Liver (tissue), 8 donors: ENCODE measurements at regions not wholly inside any gene's neighbourhood (a gene's known extent, or its start where the extent isn't known, plus 50 kb on each side); places are given as distances from the start of the nearest gene placed in this dataset.

Source experiments
- DNase-seq: peaks from one replicate; pipeline ENCODE4 v3.0.0-alpha.2; 2017; ENCODE audit warnings: low spot score
- H3K27ac ChIP-seq, 2 donors: one replicate each; pipeline ENCODE4 v1.7.0; 2013; ENCODE audit warnings: inconsistent platforms in 2 of 2, low read length in 2 of 2, control low read depth in 1 of 2, low read depth in 1 of 2, mild to moderate bottlenecking in 1 of 2
- H3K27me3 ChIP-seq, 4 donors: one replicate each; pipeline versions ENCODE4 v1.6.1 to v1.7.0; 2013; ENCODE audit warnings: low read length in 3 of 4, inconsistent platforms in 1 of 4, mild to moderate bottlenecking in 1 of 4, moderate library complexity in 1 of 4; ENCODE audit not compliant: control insufficient read depth in 4 of 4, insufficient read depth in 4 of 4
- H3K36me3 ChIP-seq, 4 donors: one replicate each; pipeline versions ENCODE4 v1.6.1 to v1.7.0; 2013; ENCODE audit warnings: low read length in 3 of 4, mild to moderate bottlenecking in 3 of 4, low read depth in 1 of 4, moderate library complexity in 1 of 4; ENCODE audit not compliant: control insufficient read depth in 4 of 4, insufficient read depth in 3 of 4
- H3K4me1 ChIP-seq, 4 donors: one replicate each; pipeline versions ENCODE4 v1.6.1 to v1.7.0; 2013; ENCODE audit warnings: low read length in 3 of 4, mild to moderate bottlenecking in 3 of 4, moderate library complexity in 1 of 4; ENCODE audit not compliant: control insufficient read depth in 4 of 4, insufficient read depth in 4 of 4
- H3K4me3 ChIP-seq, 3 donors: one replicate each; pipeline versions ENCODE4 v1.6.1 to v1.7.0; 2013; ENCODE audit warnings: low read length in 3 of 3, control low read depth in 1 of 3, low read depth in 1 of 3, mild to moderate bottlenecking in 1 of 3
- H3K9ac ChIP-seq, 2 donors: one replicate each; pipeline ENCODE4 v1.7.0; 2013; ENCODE audit warnings: low read length in 2 of 2, mild to moderate bottlenecking in 2 of 2, moderate library complexity in 2 of 2, control low read depth in 1 of 2, low read depth in 1 of 2
- H3K9me3 ChIP-seq, 4 donors: one replicate each; pipeline versions ENCODE4 v1.6.1 to v1.7.0; 2013; ENCODE audit warnings: low read length in 3 of 4; ENCODE audit not compliant: control insufficient read depth in 4 of 4
- ATF3 ChIP-seq: IDR thresholded peaks from 2 replicates; pipeline ENCODE4 v1.6.1; 2016; ENCODE audit warnings: antibody characterized with exemption
- CTCF ChIP-seq: fragments of 150-350 bp; IDR thresholded peaks from 2 replicates; pipeline ENCODE4 v1.5.1; 2017; ENCODE audit warnings: improper control_type of control experiment, low read depth, low read length; ENCODE audit not compliant: missing input control
- EGR1 ChIP-seq, 2 donors: IDR thresholded peaks; 2 replicates each; pipeline ENCODE4 v1.6.1; 2016 to 2018; ENCODE audit warnings: antibody characterized with exemption in 2 of 2, low read depth in 2 of 2
- FOXA1 ChIP-seq: IDR thresholded peaks from 2 replicates; pipeline ENCODE4 v1.6.1; 2016; ENCODE audit warnings: antibody characterized with exemption
- FOXA2 ChIP-seq: IDR thresholded peaks from 2 replicates; pipeline ENCODE4 v1.6.1; 2016; ENCODE audit warnings: antibody characterized with exemption
- HNF4G ChIP-seq: IDR thresholded peaks from 2 replicates; pipeline ENCODE4 v1.6.1; 2016; ENCODE audit warnings: antibody characterized with exemption
- JUND ChIP-seq, 2 donors: IDR thresholded peaks; 2 replicates each; pipeline ENCODE4 v1.6.1; 2016; ENCODE audit warnings: antibody characterized with exemption in 2 of 2
- MAX ChIP-seq: IDR thresholded peaks from 2 replicates; pipeline ENCODE4 v1.6.1; 2016; ENCODE audit warnings: antibody characterized with exemption
- RAD21 ChIP-seq, 2 donors: IDR thresholded peaks; 2 replicates each; pipeline ENCODE4 v1.6.1; 2016; ENCODE audit warnings: antibody characterized with exemption in 2 of 2, mild to moderate bottlenecking in 2 of 2
- RXRA ChIP-seq, 2 donors: IDR thresholded peaks; 2 replicates each; pipeline ENCODE4 v1.6.1; 2017 to 2018; ENCODE audit warnings: antibody characterized with exemption in 2 of 2, mild to moderate bottlenecking in 1 of 2
- TAF1 ChIP-seq: conservative IDR thresholded peaks from 2 replicates; pipeline ENCODE4 v1.6.1; 2016; ENCODE audit warnings: antibody characterized with exemption, mild to moderate bottlenecking
- YY1 ChIP-seq: IDR thresholded peaks from 2 replicates; pipeline ENCODE4 v1.6.1; 2016; ENCODE audit warnings: antibody characterized with exemption, mild to moderate bottlenecking
- ZBTB33 ChIP-seq: IDR thresholded peaks from 2 replicates; pipeline ENCODE4 v1.6.1; 2016; ENCODE audit warnings: antibody characterized with exemption
- WGBS: extraction: QIAGEN DNeasy Blood & Tissue Kit; methylation state at CpG from one replicate; pipeline ENCODE4 v1.1.7; 2013; 5-methylcytosine and 5-hydroxymethylcytosine counted together
- donor health status: healthy.
- donor health status: healthy.
- donor health status: healthy.
- donor health status: healthy.
- donor health status: healthy.

GRCh38 chr5:43774881-43775399 lies 172.0 kb downstream of the NNT start:
- no peak overlapping the region for H3K9ac ChIP-seq
- H3K4me3 ChIP-seq, result no peak overlapping the region
- no peak for DNase-seq
- no peaks in the 10 kb centered on the region for H3K27me3 ChIP-seq
- TF ChIP-seq FOXA1, result no peak
- TF ChIP-seq FOXA2, result no peak
- no peak for TF ChIP-seq CTCF
- no peak for TF ChIP-seq JUND (IDR thresholded peaks at IDR 0.05)
- no peak for TF ChIP-seq RAD21 (IDR thresholded peaks at IDR 0.05)
- no peak for TF ChIP-seq EGR1 (IDR thresholded peaks at IDR 0.05; ENCODE audit: low read depth in 2 of 2)
- no peak for TF ChIP-seq TAF1
- TF ChIP-seq HNF4G, result no peak
- TF ChIP-seq ATF3, result no peak
- 94% methylated on average over 1 of the region's 1 CpG for WGBS
- H3K36me3 ChIP-seq, result no peaks in the 10 kb centered on the region
- H3K9me3 ChIP-seq, result no peaks in the 10 kb centered on the region
- no peaks in the 10 kb centered on the region for H3K4me1 ChIP-seq
- H3K27ac ChIP-seq, result no peak overlapping the region

GRCh38 chr5:43773478-43773844 lies 170.5 kb downstream of the NNT start:
- Histone ChIP-seq H3K36me3 (no peaks in the 10 kb centered on the region), H3K9ac (no peak overlapping the region), H3K27ac (no peak overlapping the region), H3K9me3 (no peaks in the 10 kb centered on the region), H3K4me1 (no peaks in the 10 kb centered on the region), H3K27me3 (no peaks in the 10 kb centered on the region), H3K4me3 (no peak overlapping the region)
- DNase-seq, result no peak
- 87% methylated on average over 1 of the region's 1 CpG for WGBS
- TF ChIP-seq FOXA2 (no peak), YY1 (no peak), ZBTB33 (no peak), EGR1 (IDR thresholded peaks at IDR 0.05; ENCODE audit: low read depth in 2 of 2) (no peak)

- no peaks in the 10 kb centered on the region for H3K9me3 ChIP-seq
- H3K4me1 ChIP-seq, result no peaks in the 10 kb centered on the region
- DNase-seq, result no peak
- H3K4me3 ChIP-seq, result no peak overlapping the region
- TF ChIP-seq JUND (IDR thresholded peaks at IDR 0.05) (no peak), TAF1 (no peak), RXRA (IDR thresholded peaks at IDR 0.05) (no peak), MAX (no peak)
- H3K27me3 ChIP-seq, result no peaks in the 10 kb centered on the region
- H3K9ac ChIP-seq, result no peak overlapping the region
- H3K36me3 ChIP-seq, result no peaks in the 10 kb centered on the region
- 71% methylated on average over 5 of the region's 5 CpGs for WGBS
- H3K27ac ChIP-seq, result no peak overlapping the region
Measured at GRCh38 chr5:43772764-43773477, 169.9 kb downstream of the NNT start.
